GM18873 (cell line): ENCODE measurements at regions not wholly inside any gene's neighbourhood (a gene's known extent, or its start where the extent isn't known, plus 50 kb on each side); places are given as distances from the start of the nearest gene placed in this dataset.
"Not testable (repeated sequence)": the region's sequence is repeated elsewhere in the genome, so short reads cannot be mapped to it uniquely, and the experiment has no call there.

Source experiments
- ATAC-seq: cut with Tn5 transposase; IDR thresholded peaks from one replicate; pipeline ENCODE4 v1.9.1; 2021; ENCODE audit warnings: mild to moderate bottlenecking, moderate library complexity, moderate number of reproducible peaks; ENCODE audit not compliant: unreplicated experiment, low FRiP score

- ATAC-seq, result peak; percentile 72
Observed at GRCh38 chr6:82419132-82419581, 55.5 kb downstream of the TPBG start.

- no peak for ATAC-seq
Observed at GRCh38 chr6:82419859-82420258, 56.2 kb downstream of the TPBG start.

- no peak for ATAC-seq
Observed at GRCh38 chr6:82430611-82431010, 67.0 kb downstream of the TPBG start.

GRCh38 chr6:82436740-82437139 lies 73.1 kb downstream of the TPBG start:
- no peak for ATAC-seq

DNA sequence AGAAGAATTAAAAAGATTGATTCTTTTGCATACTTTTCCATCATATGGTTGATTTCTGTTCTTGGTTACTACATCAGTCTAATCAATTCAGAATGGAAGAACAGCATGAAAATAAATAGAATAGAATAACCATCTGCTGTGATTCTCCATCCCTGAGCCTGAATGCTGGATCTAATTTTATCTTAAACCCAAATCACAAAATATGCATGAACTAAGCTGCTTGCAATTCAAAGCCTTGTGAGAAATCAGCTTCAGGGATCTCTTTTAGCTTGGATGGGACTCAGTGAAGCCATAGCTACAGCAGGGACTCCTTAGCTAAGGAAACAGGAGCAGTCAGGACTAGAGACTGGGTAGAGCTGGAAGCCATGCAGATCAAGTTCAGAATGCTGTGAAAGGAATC lies 74.1 kb downstream of the TPBG start:
- no peak for ATAC-seq

- no peak for ATAC-seq
Observed at GRCh38 chr6:82441047-82441855, 77.6 kb downstream of the TPBG start.

DNA sequence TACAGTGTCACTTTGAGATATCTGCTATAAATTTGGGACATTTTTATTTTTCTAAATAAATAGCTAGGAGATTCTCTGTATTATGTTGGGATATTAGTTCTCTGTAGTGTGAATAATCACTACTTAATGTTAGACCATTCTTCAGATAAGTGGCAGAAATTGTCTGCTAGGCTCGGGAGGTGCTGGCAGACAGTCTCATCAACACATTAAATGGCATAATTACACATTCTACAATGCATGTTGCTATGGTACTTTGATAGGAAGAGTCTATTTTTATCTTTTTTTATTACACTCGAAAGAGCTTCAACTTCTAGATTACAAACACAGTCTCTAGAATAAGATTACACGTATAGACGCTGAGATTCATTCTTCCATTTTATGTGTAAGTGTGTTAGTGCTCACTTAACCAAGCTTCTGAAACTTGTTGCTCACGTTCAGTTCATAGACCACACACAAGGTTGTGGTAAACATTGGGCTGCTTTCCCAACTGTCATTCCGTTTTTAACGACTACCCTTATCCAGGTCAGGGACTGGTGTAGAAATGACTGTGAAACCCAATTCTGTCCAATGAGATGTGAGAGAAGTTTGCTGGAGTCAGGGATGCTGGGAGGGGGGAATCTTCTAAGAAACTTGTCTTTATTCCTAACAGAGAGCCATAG lies 78.6 kb downstream of the TPBG start:
- no peak for ATAC-seq

DNA sequence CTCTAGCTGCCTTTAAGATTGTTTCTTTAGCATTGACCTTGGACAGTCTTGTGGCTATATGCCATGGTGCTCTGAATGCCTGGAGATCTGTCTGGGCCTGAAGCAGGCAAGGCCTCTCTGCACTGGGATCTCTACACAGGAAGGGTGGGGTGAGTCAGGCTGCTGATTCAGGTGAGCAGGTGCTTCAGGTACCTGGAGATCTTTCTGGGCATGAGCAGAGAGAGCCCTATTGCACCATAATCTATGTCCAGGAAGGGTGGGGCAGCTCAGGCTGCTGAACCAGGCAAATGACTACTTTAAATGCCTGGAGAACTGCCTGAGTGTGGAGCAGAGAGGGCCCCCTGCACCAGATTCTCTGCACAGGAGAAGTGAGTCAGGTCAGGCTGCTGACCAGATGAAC lies 94.5 kb downstream of the TPBG start:
- ATAC-seq, result no peak

DNA sequence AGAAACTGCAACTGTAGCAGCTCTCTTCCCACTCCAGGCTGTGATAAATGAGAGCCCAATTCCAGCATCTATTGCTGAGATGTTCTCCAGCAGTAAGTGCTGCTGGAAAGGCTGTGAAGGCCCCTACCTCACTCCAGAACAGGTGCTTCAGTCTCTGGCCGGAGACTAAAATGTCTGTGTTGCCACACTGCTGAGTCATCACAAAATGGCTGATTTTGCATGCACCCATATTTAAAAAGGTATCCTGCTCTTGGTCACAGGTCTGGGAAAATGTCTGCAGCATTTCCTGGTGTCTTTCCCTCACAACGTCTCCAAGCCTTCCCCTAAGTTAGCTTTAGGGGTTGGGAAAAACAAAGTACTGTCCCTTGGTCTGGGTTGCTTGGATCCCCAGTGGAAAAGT lies 95.1 kb downstream of the TPBG start:
- ATAC-seq, result no peak

GRCh38 chr6:82461536-82461935 lies 97.9 kb downstream of the TPBG start:
- no peak for ATAC-seq

GRCh38 chr6:82467338-82467737 lies 103.7 kb downstream of the TPBG start:
- ATAC-seq, result no peak

DNA sequence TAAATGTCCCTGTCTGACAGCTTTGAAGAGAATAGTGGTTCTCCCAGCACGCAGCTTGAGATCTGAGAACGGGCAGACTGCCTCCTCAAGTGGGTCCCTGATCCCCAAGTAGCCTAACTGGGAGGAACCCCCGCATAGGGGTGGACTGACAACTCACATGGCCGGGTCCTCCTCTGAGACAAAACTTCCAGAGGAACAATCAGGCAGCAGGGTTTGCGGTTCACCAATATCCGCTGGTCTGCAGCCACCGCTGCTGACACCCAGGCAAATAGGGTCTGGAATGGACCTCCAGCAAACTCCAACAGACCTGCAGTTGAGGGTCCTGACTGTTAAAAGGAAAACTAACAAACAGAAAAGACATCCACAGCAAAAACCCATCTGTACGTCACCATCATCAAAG lies 106.5 kb downstream of the TPBG start:
- not testable (repeated sequence) for ATAC-seq

DNA sequence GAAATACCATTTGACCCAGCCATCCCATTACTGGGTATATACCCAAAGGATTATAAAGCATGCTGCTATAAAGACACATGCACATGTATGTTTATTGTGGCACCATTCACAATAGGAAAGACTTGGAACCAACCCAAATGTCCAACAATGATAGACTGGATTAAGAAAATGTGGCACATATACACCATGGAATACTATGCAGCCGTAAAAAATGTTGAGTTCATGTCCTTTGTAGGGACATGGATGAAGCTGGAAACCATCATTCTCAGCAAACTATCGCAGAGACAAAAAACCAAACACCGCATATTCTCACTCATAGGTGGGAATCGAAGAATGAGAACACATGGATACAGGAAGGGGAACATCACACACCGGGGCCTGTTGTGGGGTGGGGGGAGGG lies 111.5 kb downstream of the TPBG start:
- not testable (repeated sequence) for ATAC-seq

DNA sequence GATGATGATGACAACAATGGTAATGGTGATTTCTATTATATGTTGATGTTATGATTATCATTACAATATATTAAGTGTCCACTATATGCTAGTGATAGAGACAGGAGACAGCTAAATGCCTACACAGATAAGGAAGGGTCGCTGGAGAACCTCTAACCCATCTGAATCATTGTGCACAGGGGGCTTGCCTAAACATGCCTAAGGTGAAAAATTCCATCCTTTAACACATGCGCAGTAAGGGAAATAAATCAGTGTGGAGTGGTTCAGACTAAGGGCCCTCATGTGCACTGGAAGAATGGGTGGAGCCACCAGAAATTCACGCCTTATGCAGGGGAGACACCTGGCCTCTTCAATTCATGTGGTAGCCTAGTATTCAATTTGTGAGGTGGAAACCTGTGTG lies 120.4 kb downstream of the TPBG start:
- ATAC-seq, result no peak

- ATAC-seq, result no peak
Observed at GRCh38 chr6:82484737-82485626, 121.4 kb downstream of the TPBG start.

GRCh38 chr6:82487895-82488294 lies 124.3 kb downstream of the TPBG start:
- ATAC-seq, result no peak

DNA sequence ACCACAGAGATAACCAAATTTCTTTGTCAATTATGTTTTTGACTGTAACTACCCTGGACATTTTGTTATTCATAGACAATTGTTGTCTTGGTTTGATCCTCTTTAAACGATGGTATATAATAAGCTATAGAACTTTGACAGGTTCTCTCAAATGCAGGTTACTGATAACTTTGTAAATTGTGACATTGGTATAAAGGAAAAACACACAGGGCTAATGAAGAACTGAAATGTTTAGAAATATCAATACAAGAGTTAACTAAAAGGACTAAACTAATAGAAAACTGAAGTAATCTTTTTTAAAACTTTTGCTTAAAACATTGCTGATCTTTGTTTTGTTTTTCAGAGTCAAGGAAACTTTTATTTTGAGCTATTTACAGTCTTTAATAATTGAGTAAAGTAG lies 124.8 kb downstream of the TPBG start:
- ATAC-seq, result no peak

DNA sequence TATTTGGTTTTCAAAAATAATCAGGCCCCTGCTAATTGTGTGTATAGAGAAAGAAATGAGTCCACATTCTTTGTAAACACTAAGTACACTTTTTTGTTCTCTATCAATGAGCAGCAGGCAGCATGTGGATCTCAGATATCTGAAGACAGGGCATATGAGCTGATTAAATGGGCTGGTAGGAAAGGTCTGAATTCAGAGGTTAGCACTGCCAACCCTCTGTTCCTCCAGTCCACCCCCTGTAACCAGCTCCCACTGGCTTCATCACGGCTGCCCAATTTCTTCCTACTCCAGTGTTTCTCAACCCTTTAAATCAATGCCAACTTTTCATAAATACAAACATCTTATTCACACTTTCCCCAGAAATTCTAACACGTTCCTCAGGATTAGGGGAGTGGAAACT lies 128.5 kb downstream of the TPBG start:
- ATAC-seq, result no peak

DNA sequence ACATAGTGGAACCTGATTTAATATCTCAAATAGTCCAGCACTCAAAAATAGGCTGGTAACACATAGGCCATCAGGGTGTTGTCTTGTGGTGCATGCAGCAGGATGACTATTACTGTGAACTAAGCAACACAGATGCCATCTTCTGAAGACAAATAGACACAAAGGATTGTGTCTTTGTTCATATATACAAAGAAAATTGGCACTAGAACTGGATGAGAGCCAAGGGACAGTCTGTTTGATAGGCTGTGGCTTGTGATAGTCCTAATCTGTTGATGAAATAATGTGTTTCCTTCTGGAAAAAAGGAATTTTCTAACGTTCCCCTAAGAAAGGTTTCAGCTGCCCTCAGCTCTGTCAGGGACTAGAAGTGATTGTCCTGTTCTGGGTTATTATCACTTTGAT lies 129.8 kb downstream of the TPBG start:
- no peak for ATAC-seq

DNA sequence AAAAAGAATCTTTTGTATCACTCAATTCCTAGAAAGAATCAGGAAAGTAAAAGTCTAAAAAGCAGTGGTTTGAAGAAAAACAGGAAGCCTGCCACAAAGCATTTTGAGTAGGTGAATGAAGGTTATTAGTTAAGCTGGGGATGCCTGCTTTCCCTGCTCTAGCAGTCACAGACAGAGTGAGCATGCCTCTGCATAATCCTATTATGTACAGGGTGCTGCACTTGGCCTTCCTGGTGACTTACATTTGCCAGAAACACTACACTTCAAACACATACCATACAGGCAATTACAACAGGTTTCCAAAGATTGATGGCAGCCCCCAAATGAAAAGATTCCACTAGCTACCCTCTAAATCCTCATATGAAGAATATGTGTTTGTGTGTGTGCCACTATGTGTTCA lies 130.8 kb downstream of the TPBG start:
- ATAC-seq, result no peak

DNA sequence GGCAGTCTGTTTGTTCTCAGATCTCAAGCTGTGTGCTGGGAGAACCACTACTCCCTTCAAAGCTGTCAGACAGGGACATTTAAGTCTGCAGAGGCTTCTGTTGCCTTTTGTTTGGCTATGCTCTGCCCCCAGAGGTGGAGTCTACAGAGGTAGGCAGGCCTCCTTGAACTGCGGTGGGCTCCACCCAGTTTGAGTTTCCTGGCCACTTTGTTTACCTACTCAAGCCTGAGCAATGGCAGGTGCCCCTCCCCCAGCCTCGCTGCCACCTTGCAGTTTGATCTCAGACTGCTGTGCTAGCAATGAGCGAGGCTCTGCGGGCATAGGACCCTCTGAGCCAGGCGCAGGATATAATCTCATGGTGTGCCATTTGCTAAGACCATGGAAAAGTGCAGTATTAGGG lies 138.3 kb downstream of the TPBG start:
- ATAC-seq, result not testable (repeated sequence)
